B cell (primary cell): ENCODE measurements at regions not wholly inside any gene's neighbourhood (a gene's known extent, or its start where the extent isn't known, plus 50 kb on each side); places are given as distances from the start of the nearest gene placed in this dataset.

Experiments
- ATAC-seq: fragments of 200-7000 bp; cut with Tn5 transposase; one replicate; pipeline ENCODE4 v1.10.0; 2021; ENCODE audit warnings: low read depth, mild to moderate bottlenecking, moderate number of reproducible peaks, moderate library complexity
- CTCF ChIA-PET: fragments of 350-600 bp; sonication (Branson Sonifier 250); formaldehyde crosslinking; loops from one replicate; lab custom pipeline; 2021; ENCODE audit warnings: antibody characterized with exemption, inconsistent platforms; lab: Charles Lee
- POLR2A ChIA-PET: fragments of 350-600 bp; sonication (Branson Sonifier 250); formaldehyde crosslinking; loops from one replicate; lab custom pipeline; 2021; ENCODE audit warnings: antibody characterized with exemption; lab: Charles Lee
- DNase-seq: peaks from one replicate; pipeline ENCODE4 v3.0.0; 2013
- H2AFZ ChIP-seq: 2 replicates; pipeline ENCODE4 v1.6.1; 2012; ENCODE audit warnings: mild to moderate bottlenecking, low read depth, low read length; ENCODE audit not compliant: insufficient read depth, poor library complexity, severe bottlenecking
- H3K27ac ChIP-seq, 2 donors: 1 replicate in 1 of 2; 2 replicates in 1 of 2; pipeline ENCODE4 v1.5.1; 2012 to 2013; ENCODE audit warnings: low read length in 2 of 2, mild to moderate bottlenecking in 2 of 2, moderate library complexity in 1 of 2
- H3K27me3 ChIP-seq, 4 experiments: fragments of 200-600 bp in 1 of 4; sonication (generic) in 1 of 4; replicated peaks in 1 of 4; 1 replicate in 2 of 4; 2 replicates in 2 of 4; pipeline versions ENCODE4 v1.6.1 to v1.7.0; 2013 to 2016; ENCODE audit warnings: low read length in 3 of 4, mild to moderate bottlenecking in 2 of 4, mixed read lengths in 1 of 4, moderate library complexity in 1 of 4; ENCODE audit not compliant: insufficient read depth in 4 of 4, control insufficient read depth in 3 of 4; ENCODE audit errors: control extremely low read depth in 1 of 4
- H3K36me3 ChIP-seq, 2 experiments: replicated peaks in 1 of 2; 1 replicate in 1 of 2; 2 replicates in 1 of 2; pipeline versions ENCODE4 v1.6.1 to v1.7.1; 2013; ENCODE audit warnings: low read length in 1 of 2; ENCODE audit not compliant: insufficient read depth in 2 of 2, control insufficient read depth in 1 of 2; ENCODE audit errors: control extremely low read depth in 1 of 2, extremely low read depth in 1 of 2
- H3K4me1 ChIP-seq, 2 donors: fragments of 200-600 bp in 1 of 2; sonication (generic) in 1 of 2; 1 replicate in 1 of 2; 2 replicates in 1 of 2; pipeline versions ENCODE4 v1.5.1 to v1.6.1; 2013 to 2017; ENCODE audit warnings: low read length in 2 of 2; ENCODE audit not compliant: control insufficient read depth in 2 of 2, insufficient read depth in 2 of 2
- H3K4me2 ChIP-seq: replicated peaks from 2 replicates; pipeline ENCODE3; 2012; ENCODE audit warnings: mild to moderate bottlenecking, low read depth, low read length; ENCODE audit not compliant: poor library complexity, severe bottlenecking
- H3K4me3 ChIP-seq, 5 experiments: fragments of 200-600 bp in 1 of 5; sonication (generic) in 1 of 5; 1 replicate in 3 of 5; 2 replicates in 2 of 5; pipeline versions ENCODE4 v1.5.1 to v1.7.0; 2011 to 2016; ENCODE audit warnings: low read length in 4 of 5, mild to moderate bottlenecking in 4 of 5, low read depth in 2 of 5, control low read depth in 1 of 5, moderate library complexity in 1 of 5; ENCODE audit not compliant: insufficient read depth in 1 of 5; ENCODE audit errors: control extremely low read depth in 1 of 5, extremely low read depth in 1 of 5
- H3K79me2 ChIP-seq: fragments of 200-600 bp; sonication (generic); one replicate; pipeline ENCODE4 v1.6.0; 2016; ENCODE audit warnings: low read length; ENCODE audit not compliant: control insufficient read depth, insufficient read depth
- H3K9ac ChIP-seq: fragments of 200-600 bp; sonication (generic); 2 replicates; pipeline ENCODE4 v1.6.1; 2017; ENCODE audit warnings: mild to moderate bottlenecking, low read length, moderate library complexity
- H3K9me3 ChIP-seq, 3 donors: one replicate each; pipeline versions ENCODE4 v1.6.1 to v1.7.1; 2013; ENCODE audit warnings: low read length in 2 of 3; ENCODE audit not compliant: control insufficient read depth in 2 of 3, insufficient read depth in 1 of 3; ENCODE audit errors: control extremely low read depth in 1 of 3
- H4K20me1 ChIP-seq: 2 replicates; pipeline ENCODE4 v1.6.0; 2012; ENCODE audit warnings: mild to moderate bottlenecking, low read length; ENCODE audit not compliant: insufficient read depth, control insufficient read depth, poor library complexity, severe bottlenecking
- H3K27ac Mint-ChIP-seq: one replicate; pipeline ENCODE4 v1.8.0; 2021; ENCODE audit warnings: mixed read lengths
- H3K27me3 Mint-ChIP-seq: one replicate; pipeline ENCODE4 v1.8.0; 2021; ENCODE audit warnings: mixed read lengths
- H3K4me1 Mint-ChIP-seq: one replicate; pipeline ENCODE4 v1.8.0; 2021; ENCODE audit warnings: mixed read lengths
- H3K4me3 Mint-ChIP-seq: one replicate; pipeline ENCODE4 v1.8.0; 2021; ENCODE audit warnings: mixed read lengths
- H3K9me3 Mint-ChIP-seq: one replicate; pipeline ENCODE4 v1.8.0; 2022; ENCODE audit warnings: mixed read lengths; ENCODE audit not compliant: insufficient read depth
- CTCF ChIP-seq: fragments of 200-600 bp; IDR thresholded peaks from one replicate; pipeline ENCODE4 v1.8.0; 2022; ENCODE audit warnings: antibody characterized with exemption, mild to moderate bottlenecking
- EZH2 ChIP-seq: IDR thresholded peaks from 2 replicates; pipeline ENCODE4 v1.6.1; 2012; ENCODE audit warnings: borderline replicate concordance, low read depth, mild to moderate bottlenecking, moderate library complexity, low read length; ENCODE audit not compliant: insufficient read depth, poor library complexity, severe bottlenecking
- WGBS: methylation state at CpG from one replicate; pipeline ENCODE4 v1.1.5; 2013; ENCODE audit warnings: missing lambda C conversion rate; ENCODE audit not compliant: insufficient coverage; 5-methylcytosine and 5-hydroxymethylcytosine counted together
- intact Hi-C: fragments of 100-400 bp; cut with micrococcal nuclease; formaldehyde crosslinking; loops from one replicate; pipeline ENCODE4 v1.10.0; 2022

GRCh38 chr6:169383265-169383664 is 129.6 kb upstream of the THBS2 start:
- H4K20me1 ChIP-seq, result no peaks in the 10 kb centered on the region
- intact Hi-C loops, result no loop called here
- H3K9me3 Mint-ChIP-seq, result peaks cover 7% of the 10 kb centered on the region
- H3K27ac ChIP-seq, result no peak overlapping the region
- no peak overlapping the region for H3K4me3 Mint-ChIP-seq
- no peaks in the 10 kb centered on the region for H3K79me2 ChIP-seq
- H3K36me3 ChIP-seq, result no peaks in the 10 kb centered on the region
- H3K27me3 ChIP-seq, result no peaks in the 10 kb centered on the region
- no peak overlapping the region for H2AFZ ChIP-seq
- DNase-seq (no peak), ATAC-seq (no peak)
- WGBS, result 3% methylated on average over 6 of the region's 6 CpGs
- H3K9ac ChIP-seq, result no peak overlapping the region
- POLR2A ChIA-PET, result no interaction called here
- peaks cover 11% of the 10 kb centered on the region for H3K27me3 Mint-ChIP-seq
- H3K9me3 ChIP-seq, result peaks cover 0 to 33% (median 0%) of the 10 kb centered on the region in 3 donors
- TF ChIP-seq CTCF, result no peak
- TF ChIP-seq EZH2, result no peak
- no peak overlapping the region for H3K4me2 ChIP-seq
- no peak overlapping the region for H3K27ac Mint-ChIP-seq
- no peak overlapping the region for H3K4me3 ChIP-seq
- CTCF ChIA-PET, result no interaction called here
- H3K4me1 ChIP-seq, result no peaks in the 10 kb centered on the region
- no peaks in the 10 kb centered on the region for H3K4me1 Mint-ChIP-seq

- peaks cover 0 to 37% (median 0%) of the 10 kb centered on the region in 3 donors for H3K9me3 ChIP-seq
- ATAC-seq, result no peak
- DNase-seq, result no peak
- no peaks in the 10 kb centered on the region for H3K4me1 ChIP-seq
- WGBS, result no CpG with 5 or more reads among the region's 1 CpG
- H3K4me3 ChIP-seq, result no peak overlapping the region
- H2AFZ ChIP-seq, result no peak overlapping the region
- no peaks in the 10 kb centered on the region for H3K79me2 ChIP-seq
- H3K4me2 ChIP-seq, result no peak overlapping the region
- H4K20me1 ChIP-seq, result no peaks in the 10 kb centered on the region
- Mint-ChIP-seq H3K9me3 (peaks cover 7% of the 10 kb centered on the region), H3K27ac (no peak overlapping the region), H3K4me1 (no peaks in the 10 kb centered on the region), H3K27me3 (peaks cover 8% of the 10 kb centered on the region), H3K4me3 (no peak overlapping the region)
- intact Hi-C loops, result no loop called here
- ChIA-PET POLR2A (no interaction called here), CTCF (no interaction called here)
- TF ChIP-seq CTCF, result no peak
- no peak for TF ChIP-seq EZH2
- H3K27me3 ChIP-seq, result no peaks in the 10 kb centered on the region
- no peak overlapping the region for H3K27ac ChIP-seq
- H3K36me3 ChIP-seq, result no peaks in the 10 kb centered on the region
- H3K9ac ChIP-seq, result no peak overlapping the region
Observed at GRCh38 chr6:169382735-169383134, 129.1 kb upstream of the THBS2 start.
